Hypothalamus (tissue), 51 donors: ENCODE measurements at regions not wholly inside any gene's neighbourhood (a gene's known extent, or its start where the extent isn't known, plus 50 kb on each side); places are given as distances from the start of the nearest gene placed in this dataset.
"Not testable (repeated sequence)": the region's sequence is repeated elsewhere in the genome, so short reads cannot be mapped to it uniquely, and the experiment has no call there.

ENCODE experiments used
- DNase-seq, 51 donors: peaks; one replicate each; lab custom pipeline; 2025; lab: John Stamatoyannopoulos, UW

DNA sequence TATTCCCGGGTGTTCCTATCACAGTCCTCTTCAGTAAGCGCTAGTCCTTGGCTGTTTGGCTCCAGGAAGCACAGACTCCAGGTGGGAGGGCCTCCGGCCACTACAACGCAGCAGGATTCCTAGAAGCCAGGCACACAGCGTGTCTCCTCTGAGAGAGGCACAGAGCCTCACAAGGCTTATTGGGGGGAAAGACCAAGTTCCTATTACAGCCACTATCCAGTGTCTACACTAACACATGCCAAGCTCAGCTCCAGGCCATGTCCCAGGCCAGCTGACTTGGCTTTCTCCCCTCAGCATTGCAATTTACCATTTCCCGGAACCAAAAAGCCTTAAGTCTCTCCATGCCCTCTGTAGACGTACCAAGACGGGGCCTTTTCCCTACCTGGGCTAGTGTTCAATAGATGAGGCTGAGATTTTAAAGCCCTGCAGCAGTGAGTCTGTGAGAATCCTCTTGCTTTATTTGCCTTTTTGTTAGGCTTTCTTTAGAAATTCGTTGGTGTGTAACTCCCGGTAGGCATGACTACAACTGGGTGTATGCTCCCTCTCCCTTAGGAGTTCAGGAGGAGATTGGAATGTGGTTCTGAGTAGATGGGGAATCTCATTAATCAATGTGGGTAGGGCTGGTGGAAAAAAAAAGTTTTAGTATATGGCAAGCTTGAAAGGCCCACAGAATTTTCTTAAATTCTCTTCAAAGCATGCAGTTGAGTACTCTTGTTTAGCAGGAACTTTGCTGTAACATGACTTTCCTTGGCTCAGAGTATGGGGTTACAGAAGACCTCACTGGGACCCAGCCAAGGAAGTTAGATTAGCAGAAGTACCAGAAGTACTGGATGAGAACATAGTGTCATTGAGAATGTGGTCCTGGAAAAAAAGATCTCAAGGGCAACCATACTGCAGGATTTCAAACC lies 84.3 kb upstream of the SLC1A3 start:
- peak in 2 of 51 donors; percentile 17 to 25 for DNase-seq

DNA sequence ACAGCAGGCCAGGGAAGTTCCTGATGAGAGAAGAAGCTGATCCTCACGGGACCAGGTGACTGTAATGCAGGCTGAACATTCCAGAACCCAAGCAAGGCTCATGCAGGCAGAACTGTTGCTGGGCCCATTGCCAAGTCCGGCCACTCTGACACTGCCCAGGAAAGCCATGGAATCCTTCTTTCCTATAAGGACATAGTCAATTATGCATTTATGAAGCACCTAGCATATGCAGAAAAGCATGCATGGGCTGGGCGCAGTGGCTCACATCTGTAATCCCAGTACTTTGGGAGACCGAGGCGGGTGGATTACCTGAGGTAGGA lies 83.7 kb upstream of the SLC1A3 start:
- no peak for DNase-seq

DNA sequence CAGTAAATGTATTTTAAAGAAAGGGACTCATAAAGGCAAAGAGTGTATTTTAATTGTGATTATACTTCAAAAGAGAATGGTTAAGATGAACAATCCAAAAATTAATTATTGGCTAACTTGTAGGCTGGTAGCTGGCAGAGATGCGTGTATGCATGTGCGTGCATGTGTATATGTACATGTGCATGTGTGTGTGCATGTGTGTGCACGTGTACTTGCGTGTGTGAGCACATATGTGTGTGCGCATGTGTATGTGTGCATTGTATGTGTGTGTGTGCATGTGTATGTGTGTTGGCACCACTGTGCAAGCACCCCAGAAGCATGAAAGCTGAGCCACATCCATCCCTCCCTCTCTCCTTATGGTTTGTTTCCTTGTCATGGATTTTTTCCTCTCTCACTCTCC lies 83.0 kb upstream of the SLC1A3 start:
- no peak for DNase-seq

GRCh38 chr5:36523926-36524325 lies 82.5 kb upstream of the SLC1A3 start:
- DNase-seq, result peak in 1 of 51 donors; percentile 17

- no peak for DNase-seq
These were observed 79.9 kb upstream of the SLC1A3 start for GRCh38 chr5:36526537-36526936.

DNA sequence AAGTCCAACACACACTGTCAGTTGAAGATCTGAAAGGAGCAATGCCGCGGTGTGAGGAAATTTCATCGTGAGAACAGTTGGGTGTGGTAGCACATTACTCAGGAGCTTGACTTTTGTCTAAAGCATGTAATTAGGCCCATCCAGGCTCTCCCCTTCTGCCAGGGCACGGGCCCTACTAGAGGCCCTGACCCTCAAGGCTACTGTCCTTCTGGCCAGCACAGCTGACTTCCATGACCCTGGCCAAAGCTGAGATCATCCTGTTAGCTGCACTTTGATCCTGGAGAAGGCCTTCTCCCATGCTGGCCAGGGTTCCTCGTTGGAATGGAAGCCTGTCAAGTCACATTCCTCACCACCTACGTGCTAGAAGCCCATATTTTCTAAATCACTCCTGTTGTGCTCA lies 77.8 kb upstream of the SLC1A3 start:
- no peak for DNase-seq

DNA sequence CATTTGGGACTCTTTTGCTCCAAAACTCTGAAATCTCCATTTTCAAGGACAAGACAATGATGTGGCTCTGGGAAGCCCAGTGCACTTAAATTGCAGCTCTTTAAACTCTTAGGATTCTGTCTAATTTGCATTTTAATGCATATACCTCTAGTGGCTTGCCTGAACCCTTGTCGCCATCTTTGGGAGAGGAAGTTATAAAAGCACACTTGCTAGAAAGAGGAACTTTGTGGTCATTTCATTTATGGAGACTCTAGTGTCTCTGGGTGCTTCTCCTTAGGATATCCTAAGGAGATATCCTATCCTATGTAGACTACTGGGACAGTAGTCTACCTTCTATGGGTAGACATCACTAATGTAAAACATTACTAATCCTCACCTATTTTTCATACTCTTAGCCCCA lies 77.3 kb upstream of the SLC1A3 start:
- DNase-seq, result no peak

DNA sequence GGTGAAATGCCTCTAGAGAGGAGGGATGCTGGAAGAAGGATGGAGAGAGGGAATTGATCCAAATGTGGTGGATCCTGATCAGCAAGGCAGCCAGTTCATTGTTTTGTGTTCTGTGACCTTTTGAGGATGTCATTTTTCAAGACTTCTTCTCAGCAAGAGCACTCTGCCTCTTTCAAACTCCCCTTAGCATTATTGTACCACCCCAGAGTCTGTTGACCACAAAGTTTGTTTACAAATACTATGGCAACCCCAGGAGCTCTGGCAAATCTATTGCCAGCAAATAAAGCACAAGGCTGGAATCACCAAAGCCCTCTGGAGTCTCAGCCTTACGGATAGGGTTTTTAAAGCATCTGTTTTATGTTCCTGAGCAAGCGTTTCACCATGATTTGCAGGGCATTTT lies 76.2 kb upstream of the SLC1A3 start:
- DNase-seq, result peak in 1 of 51 donors; percentile 6

- no peak for DNase-seq
These were observed 75.0 kb upstream of the SLC1A3 start for GRCh38 chr5:36531401-36531800.

DNA sequence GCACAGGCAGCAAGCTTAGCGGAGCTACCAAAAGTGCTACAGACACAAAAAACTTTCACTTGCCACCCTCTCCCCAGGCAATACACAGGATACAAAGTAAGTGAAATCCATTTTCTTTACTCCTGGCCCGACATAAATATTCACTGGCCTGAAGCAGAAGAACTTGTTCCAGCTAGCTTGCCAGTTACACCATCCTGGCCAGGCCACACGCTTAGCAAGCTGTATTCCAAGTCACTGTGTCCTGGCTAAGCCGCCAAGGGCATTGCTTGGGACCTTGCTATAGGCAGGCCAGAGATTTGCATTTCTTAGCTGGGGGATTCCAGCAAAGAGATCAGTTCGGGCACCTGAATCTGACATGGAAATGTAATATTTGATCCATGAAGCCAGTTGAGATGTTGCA lies 71.0 kb upstream of the SLC1A3 start:
- peak in 16 of 51 donors; percentile 10 to 67 (median 30) for DNase-seq

DNA sequence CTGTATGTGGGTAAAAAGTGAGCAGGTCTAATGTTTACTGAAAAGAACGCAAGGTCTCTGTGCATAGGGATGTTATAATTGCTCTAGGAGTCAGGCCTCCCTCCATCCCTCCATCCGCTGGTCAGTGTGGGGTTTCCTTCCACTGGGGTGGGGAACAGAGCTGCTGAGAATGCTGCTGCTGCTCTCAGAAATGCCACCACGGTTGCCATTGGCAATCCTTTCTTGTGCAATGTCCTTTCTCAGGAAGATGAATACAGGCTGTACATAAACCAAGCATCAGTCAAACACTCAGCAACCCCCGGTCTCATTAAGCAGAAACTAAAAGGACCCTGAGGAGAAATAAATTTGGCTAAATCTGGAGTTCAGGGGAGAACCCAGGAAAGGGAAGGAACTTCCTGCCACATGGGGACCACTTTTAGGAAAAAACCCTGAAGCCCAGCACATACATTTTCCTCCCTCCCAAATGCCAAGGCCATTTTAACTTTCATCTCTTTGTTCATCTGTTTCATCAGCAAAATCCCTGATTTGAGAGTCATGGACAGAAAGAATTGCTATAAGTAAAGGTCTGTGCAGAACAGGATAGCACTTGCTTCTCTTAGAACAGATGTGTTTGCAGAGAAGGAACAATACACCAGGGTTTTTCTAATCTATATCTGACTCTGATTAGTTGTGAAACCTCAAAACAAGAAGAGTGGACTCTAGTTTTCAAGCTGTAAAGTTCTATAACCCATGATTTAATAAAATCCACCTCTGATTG lies 70.4 kb upstream of the SLC1A3 start:
- peak in 11 of 51 donors; percentile 7 to 53 (median 23) for DNase-seq

DNA sequence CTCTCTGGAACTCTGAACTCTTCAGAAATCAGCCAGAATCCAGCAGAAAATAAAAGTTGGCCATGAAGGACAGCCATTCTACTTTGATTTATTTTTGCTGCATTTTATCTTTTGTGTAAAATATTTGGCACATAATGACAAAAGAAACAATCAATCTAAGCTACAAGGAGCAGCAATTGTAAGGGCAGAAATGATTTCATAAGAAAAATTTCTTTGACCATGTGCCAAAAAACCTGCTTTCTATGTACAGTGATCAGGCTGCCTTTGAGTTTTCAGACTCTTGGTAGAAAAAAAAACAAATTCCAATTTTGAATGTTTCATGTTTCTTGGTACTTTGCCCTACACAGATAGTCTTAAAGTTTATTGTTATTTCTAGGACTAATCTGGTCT lies 69.8 kb upstream of the SLC1A3 start:
- no peak for DNase-seq

GRCh38 chr5:36537724-36538123 lies 68.7 kb upstream of the SLC1A3 start:
- peak in 2 of 51 donors; percentile 5 to 18 for DNase-seq

DNA sequence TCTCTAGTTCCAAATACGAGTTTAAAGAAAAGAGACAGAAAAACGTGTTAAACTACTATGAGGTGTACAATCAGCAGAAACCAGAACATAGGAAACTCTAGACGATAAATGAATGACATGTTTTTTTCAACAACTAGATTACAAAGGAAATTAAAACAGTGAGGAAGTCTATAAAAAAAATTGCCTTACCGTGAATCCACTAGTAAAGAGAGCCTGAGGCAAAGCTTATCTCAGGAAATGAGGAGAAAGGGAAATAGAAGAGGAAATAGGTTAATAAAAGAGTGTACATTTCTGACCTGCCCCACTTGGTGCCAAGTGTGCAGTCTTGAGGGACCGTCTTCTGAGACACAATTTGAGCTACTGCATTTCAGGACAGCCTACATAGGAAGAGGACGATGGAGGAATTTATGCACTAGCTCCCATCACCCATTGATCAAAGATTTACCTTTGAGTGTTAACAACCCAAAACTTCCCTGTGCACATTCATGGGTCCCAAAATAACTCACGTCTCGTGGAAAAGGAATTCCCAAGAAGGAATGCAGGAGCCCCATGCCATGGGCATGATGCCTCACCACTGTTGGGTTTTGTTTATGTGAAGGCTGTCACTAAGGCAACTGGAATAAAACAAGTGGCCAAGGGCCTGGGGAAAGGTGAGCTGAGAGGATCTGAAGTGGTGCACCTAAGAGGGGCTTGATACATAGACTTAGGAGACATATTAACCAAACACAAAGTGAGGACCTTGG lies 53.6 kb upstream of the SLC1A3 start:
- DNase-seq, result no peak

- DNase-seq, result not testable (repeated sequence)
These were observed 51.4 kb upstream of the SLC1A3 start for GRCh38 chr5:36555035-36555434.
